Activated naive CD4-positive, alpha-beta T cell treated with anti-CD3 and anti-CD28 coated beads, Interleukin-2, amount 10 ng/mL, durations not matched to agents 7 days and 5 days (primary cell): ENCODE measurements at regions not wholly inside any gene's neighbourhood (a gene's known extent, or its start where the extent isn't known, plus 50 kb on each side); places are given as distances from the start of the nearest gene placed in this dataset.

Experiments
- CTCF ChIA-PET: fragments of 350-600 bp; sonication (Branson Sonifier 250); formaldehyde crosslinking; loops from one replicate; lab custom pipeline; 2021; ENCODE audit warnings: antibody characterized with exemption; lab: Charles Lee
- DNase-seq: peaks from one replicate; pipeline ENCODE4 v3.0.0-alpha.2; 2020
- H3K27ac Mint-ChIP-seq: one replicate; pipeline ENCODE4 v1.8.0; 2021; ENCODE audit warnings: mild to moderate bottlenecking, moderate library complexity, mixed read lengths
- H3K27me3 Mint-ChIP-seq: one replicate; pipeline ENCODE4 v1.8.0; 2021; ENCODE audit warnings: mild to moderate bottlenecking, mixed read lengths
- H3K36me3 Mint-ChIP-seq: one replicate; pipeline ENCODE4 v1.8.0; 2021; ENCODE audit warnings: mixed read lengths
- H3K4me1 Mint-ChIP-seq: one replicate; pipeline ENCODE4 v1.8.0; 2021; ENCODE audit warnings: mixed read lengths
- H3K4me3 Mint-ChIP-seq: one replicate; pipeline ENCODE4 v1.8.0; 2021; ENCODE audit warnings: mild to moderate bottlenecking, moderate library complexity, mixed read lengths
- H3K9me3 Mint-ChIP-seq: one replicate; pipeline ENCODE4 v1.8.0; 2021; ENCODE audit warnings: mixed read lengths

DNA sequence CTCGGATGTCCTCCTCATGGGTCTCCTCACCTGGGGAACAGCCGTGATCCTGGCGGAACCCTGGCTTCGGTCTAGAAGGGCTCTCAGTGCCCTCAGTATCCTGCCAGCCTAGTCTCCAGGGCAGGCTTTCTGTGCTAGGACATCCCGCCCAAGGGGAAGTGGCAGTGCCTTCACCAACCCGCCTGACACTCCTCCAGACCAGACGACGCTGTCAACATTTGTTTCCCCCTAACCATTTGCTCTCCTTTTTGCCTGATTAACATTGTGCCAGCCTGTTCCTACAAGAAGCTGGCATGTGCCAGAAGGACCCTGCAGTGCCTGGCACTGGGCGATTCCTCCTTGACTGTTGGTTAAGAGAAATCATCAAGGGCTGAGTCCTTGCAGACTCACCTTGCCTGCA lies 358.9 kb upstream of the IRX2 start:
- Mint-ChIP-seq H3K27me3 (no peaks in the 10 kb centered on the region), H3K4me3 (no peak overlapping the region), H3K36me3 (no peaks in the 10 kb centered on the region), H3K4me1 (no peaks in the 10 kb centered on the region), H3K27ac (no peak overlapping the region), H3K9me3 (peaks cover 3% of the 10 kb centered on the region)
- no peak for DNase-seq
- CTCF ChIA-PET: no interaction called here

DNA sequence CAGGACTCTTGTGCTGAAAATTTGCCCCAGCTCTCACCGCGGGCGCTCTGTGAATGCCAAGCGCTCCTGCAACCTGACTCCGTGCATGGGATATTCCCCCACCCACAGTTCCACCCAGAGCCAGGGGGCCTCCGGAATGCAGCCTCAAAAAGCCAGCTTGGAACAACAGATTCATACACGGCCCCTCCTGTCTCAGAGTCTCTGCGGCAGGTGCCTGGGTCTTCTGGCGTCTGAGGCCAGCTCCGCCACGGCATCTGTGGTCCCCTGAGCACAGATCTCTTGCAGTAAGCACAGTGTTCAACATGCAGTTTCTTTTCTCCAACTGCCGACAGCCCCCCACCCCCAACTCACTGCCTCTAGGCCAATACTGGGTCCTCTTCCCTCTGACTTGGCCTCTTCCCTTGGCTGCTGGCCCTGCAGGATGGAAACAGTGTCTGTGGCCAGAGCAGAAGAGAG lies 355.7 kb upstream of the IRX2 start:
- Mint-ChIP-seq H3K27ac (no peak overlapping the region), H3K9me3 (no peaks in the 10 kb centered on the region), H3K36me3 (no peaks in the 10 kb centered on the region), H3K27me3 (peaks cover 18% of the 10 kb centered on the region), H3K4me3 (no peak overlapping the region), H3K4me1 (no peaks in the 10 kb centered on the region)
- CTCF ChIA-PET: no interaction called here
- no peak for DNase-seq

DNA sequence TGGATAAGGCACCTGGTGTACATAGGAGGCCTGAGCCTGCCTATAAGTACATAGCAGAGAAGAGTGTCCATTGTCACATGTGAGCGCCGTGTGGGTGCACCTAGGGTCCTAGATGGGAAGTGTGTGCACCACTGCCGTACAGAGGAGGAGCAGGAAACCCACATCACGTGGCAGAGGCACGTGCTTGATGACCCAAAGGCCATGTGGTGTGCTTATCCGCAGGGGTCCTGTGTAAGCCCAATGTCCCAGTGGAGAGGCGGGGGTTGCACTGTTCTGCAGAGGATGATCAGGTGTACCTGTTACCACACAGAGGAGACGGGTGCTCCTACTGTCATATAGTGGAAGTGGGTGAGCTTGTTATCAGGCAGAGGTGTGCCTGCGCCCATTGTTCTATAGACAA lies 354.1 kb upstream of the IRX2 start:
- Mint-ChIP-seq H3K27me3 (peaks cover 18% of the 10 kb centered on the region), H3K4me3 (no peak overlapping the region), H3K9me3 (no peaks in the 10 kb centered on the region), H3K27ac (no peak overlapping the region), H3K36me3 (no peaks in the 10 kb centered on the region), H3K4me1 (no peaks in the 10 kb centered on the region)
- CTCF ChIA-PET: no interaction called here
- no peak for DNase-seq

DNA sequence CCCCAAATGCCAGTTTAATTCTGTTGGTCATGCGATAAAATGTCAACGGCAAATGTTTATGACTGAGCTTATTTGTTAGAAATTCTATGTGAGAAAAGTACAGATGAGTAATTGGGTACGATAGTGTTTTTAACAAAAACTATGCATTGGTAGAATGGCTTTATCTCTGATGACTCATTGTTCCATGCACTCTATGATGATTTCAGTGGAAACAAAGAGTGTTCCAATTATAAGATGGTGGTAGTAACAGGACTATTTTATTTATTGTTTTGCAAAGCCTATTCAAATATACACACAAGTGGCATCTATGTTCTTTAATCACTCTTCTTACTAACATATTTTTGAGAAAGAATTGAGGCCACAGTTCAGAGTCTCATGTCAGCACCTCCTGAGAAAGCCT lies 353.7 kb upstream of the IRX2 start:
- no peak for DNase-seq
- no peak overlapping the region for H3K4me3 Mint-ChIP-seq

DNA sequence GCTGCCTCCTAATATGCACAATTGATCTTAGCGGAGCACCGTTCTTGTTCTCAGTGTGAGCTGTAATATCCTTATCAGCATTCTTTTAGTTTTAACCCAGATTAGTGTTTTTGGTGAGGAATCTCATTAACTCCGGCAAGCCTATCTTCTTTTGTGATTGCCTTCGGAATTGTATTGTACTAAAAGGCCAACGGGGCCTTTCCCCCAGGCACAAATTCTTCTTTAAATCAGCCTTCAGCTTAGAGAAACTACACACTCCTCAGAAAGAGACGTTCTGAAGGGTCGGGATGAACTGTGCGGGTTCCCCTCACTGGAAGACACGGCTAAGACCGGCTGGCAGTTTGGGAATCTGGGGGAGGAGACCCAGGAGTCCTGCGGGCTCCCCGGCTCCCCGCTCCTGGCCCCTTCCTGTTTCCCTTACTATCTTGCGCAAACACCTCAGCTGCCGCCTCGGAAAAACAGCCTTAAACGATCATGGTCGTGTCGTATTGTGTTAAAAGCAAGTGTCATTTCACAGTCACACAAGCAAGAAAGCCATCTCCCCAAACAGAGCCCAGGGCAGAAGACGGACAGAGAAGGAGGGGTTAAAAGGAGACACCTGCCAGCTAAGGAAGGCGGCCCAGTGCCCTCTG lies 353.1 kb upstream of the IRX2 start:
- Mint-ChIP-seq H3K4me3 (no peak overlapping the region), H3K4me1 (no peaks in the 10 kb centered on the region), H3K36me3 (no peaks in the 10 kb centered on the region), H3K27me3 (peaks cover 18% of the 10 kb centered on the region), H3K27ac (no peak overlapping the region), H3K9me3 (no peaks in the 10 kb centered on the region)
- DNase-seq: no peak
- CTCF ChIA-PET: no interaction called here

More for the DNA sequence above, 353.7 kb upstream of the IRX2 start:
- CTCF ChIA-PET: no interaction called here
- H3K4me1 Mint-ChIP-seq: no peaks in the 10 kb centered on the region
- H3K27me3 Mint-ChIP-seq: peaks cover 18% of the 10 kb centered on the region
- H3K9me3 Mint-ChIP-seq: no peaks in the 10 kb centered on the region
- H3K27ac Mint-ChIP-seq: no peak overlapping the region
- H3K36me3 Mint-ChIP-seq: no peaks in the 10 kb centered on the region

DNA sequence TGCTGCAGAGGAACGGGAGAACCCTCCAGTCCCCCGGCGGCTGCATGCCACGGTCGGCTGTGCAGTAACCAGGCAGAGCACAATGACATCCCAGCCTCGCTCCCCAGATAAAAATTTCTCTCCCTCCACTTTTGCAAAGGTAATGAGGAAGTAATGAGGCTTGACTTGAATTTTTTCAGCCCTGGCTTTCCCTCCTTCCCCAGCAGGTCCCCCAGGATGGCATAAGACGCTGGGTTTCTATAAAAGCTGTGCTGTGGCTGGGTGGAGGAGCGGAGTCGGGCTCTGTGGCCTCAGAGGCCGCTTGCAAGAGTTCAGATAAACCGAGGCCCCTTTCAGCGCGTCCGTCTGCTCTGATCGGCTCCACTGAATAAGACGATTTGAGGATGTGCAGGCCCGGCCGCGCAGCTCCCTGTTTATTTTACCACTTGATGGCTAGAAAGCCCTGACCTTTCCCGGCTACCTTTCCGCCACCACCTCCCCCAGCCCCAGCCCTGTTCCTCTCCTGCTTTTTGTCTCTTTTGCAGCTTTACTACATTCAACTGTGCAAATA lies 351.9 kb upstream of the IRX2 start:
- peaks cover 5% of the 10 kb centered on the region for H3K9me3 Mint-ChIP-seq
- no peak overlapping the region for H3K27ac Mint-ChIP-seq
- no peak for DNase-seq
- no peak overlapping the region for H3K4me3 Mint-ChIP-seq
- H3K27me3 Mint-ChIP-seq: peaks cover 18% of the 10 kb centered on the region
- H3K4me1 Mint-ChIP-seq: no peaks in the 10 kb centered on the region
- CTCF ChIA-PET: no interaction called here
- H3K36me3 Mint-ChIP-seq: peaks cover 1% of the 10 kb centered on the region

DNA sequence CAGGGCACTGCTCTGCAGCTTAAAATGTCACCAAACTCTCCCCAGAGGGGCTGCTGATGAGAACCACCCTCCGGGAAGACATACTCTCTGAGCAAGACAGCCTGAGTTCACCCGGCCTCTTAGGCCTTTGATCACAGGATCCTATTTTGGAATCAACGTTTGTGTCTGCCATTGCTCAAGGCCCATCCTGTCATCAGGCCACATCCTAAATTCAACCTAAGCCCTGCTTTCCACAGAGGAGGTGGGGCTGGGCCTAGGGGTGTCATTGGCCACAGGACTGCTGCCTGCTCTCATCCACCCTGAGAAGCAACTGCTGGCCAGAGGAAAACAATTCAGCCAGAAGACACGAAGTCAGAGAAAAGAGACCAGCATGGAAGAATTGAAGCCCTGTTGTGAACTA lies 351.1 kb upstream of the IRX2 start:
- H3K9me3 Mint-ChIP-seq: peaks cover 5% of the 10 kb centered on the region
- H3K4me1 Mint-ChIP-seq: no peaks in the 10 kb centered on the region
- H3K4me3 Mint-ChIP-seq: no peak overlapping the region
- H3K27ac Mint-ChIP-seq: no peak overlapping the region
- H3K36me3 Mint-ChIP-seq: peaks cover 1% of the 10 kb centered on the region
- no peak for DNase-seq
- CTCF ChIA-PET: no interaction called here
- H3K27me3 Mint-ChIP-seq: peaks cover 18% of the 10 kb centered on the region

DNA sequence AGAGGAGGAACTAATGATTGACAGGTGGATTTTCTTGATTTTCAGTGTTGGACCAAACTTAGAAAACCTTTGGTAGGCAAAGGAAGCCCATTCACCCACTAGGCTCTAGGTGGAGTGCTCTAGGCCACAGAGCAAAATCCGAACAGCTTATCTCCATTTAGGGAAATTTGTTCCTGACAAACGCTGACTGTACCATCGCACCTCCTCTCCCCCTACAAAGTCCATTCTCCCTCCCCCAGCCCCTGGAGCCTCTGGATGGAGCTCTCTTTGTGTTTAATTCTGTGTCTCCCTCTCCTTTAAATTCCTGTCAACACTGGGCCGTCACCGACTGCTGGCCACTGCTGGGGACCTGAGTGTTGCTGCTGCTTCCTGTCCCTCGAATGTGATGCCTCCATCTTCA lies 350.1 kb upstream of the IRX2 start:
- CTCF ChIA-PET: no interaction called here
- Mint-ChIP-seq H3K4me3 (no peak overlapping the region), H3K4me1 (no peaks in the 10 kb centered on the region), H3K36me3 (peaks cover 1% of the 10 kb centered on the region), H3K27ac (no peak overlapping the region), H3K9me3 (peaks cover 5% of the 10 kb centered on the region), H3K27me3 (peaks cover 18% of the 10 kb centered on the region)
- no peak for DNase-seq

DNA sequence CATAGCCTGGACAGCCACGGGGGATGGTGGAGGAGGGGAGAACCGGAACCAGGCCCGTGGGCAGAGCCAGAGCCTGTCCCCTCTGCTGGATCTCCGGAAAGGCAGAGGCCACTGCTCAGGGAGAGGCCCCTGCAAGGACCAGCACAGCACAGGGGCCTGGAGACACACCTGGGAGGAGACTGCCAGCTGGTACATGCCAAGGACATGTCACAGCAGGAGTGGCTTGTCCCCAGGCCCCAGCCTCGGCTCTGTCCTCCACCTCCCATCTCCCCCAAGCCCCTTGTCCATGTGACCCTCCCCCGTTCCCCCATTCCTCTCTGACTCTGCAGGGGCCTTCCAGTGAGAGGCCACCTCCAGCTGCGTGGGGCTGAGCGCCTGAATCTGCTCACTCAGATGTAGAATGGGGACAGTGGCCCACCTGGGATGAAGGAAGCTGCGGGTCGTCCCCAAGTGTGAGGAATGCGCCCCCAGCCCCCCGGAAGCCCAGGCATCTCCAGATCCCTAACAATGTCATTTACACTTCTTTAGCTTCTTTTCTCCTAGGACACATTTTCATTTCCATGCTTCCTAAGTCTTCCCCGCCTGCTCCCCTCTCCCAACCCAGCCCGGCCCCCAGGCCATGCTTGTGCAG lies 349.6 kb upstream of the IRX2 start:
- Mint-ChIP-seq H3K27me3 (peaks cover 18% of the 10 kb centered on the region), H3K36me3 (peaks cover 1% of the 10 kb centered on the region), H3K4me1 (no peaks in the 10 kb centered on the region), H3K27ac (no peak overlapping the region), H3K9me3 (peaks cover 5% of the 10 kb centered on the region), H3K4me3 (no peak overlapping the region)
- DNase-seq: no peak
- CTCF ChIA-PET: no interaction called here

DNA sequence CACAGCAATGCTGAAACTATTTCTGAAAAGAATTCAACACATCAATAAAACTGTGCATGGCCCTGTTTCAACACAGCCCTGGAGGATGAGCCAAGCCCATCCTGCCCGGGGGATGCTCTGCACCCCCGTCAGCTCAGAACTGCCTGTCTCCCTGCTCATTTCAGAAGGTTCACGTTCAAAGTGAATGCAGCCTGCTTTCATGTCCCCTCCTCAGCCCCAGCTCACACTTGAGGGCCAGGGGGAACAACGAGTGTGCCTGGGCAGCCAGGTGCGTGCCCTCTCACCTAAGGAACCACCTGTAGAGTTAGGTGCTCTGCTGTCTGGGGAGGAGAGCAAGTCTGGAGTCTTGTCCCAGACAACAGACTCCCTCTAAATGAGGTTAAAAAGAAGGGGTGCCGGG lies 348.5 kb upstream of the IRX2 start:
- no peak overlapping the region for H3K27ac Mint-ChIP-seq
- no peak for DNase-seq
- H3K27me3 Mint-ChIP-seq: peaks cover 18% of the 10 kb centered on the region
- H3K4me3 Mint-ChIP-seq: no peak overlapping the region
- H3K4me1 Mint-ChIP-seq: no peaks in the 10 kb centered on the region
- H3K9me3 Mint-ChIP-seq: peaks cover 5% of the 10 kb centered on the region
- CTCF ChIA-PET: no interaction called here
- H3K36me3 Mint-ChIP-seq: peaks cover 1% of the 10 kb centered on the region

DNA sequence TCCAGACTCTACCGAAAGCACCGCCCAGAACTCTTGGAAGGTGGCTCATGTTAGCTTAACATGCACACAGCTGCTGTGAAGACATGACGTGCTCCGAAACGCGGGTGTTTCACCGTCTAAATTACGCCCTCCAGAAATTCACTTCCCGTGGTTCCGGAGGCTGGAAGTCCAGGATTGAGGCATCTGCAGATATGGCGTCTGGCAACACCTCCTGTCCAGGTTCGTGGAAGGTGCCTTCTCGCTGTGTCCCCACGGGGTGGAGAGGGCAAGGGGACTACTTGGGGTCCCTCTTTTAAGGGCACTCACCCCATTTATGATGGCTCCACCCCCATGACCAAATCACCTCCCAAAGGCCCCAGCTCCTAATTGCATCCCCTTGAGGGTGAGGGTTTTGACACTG lies 348.0 kb upstream of the IRX2 start:
- Mint-ChIP-seq H3K27ac (no peak overlapping the region), H3K9me3 (peaks cover 5% of the 10 kb centered on the region), H3K27me3 (peaks cover 14% of the 10 kb centered on the region), H3K4me1 (no peaks in the 10 kb centered on the region), H3K36me3 (peaks cover 1% of the 10 kb centered on the region), H3K4me3 (no peak overlapping the region)
- no peak for DNase-seq
- CTCF ChIA-PET: no interaction called here

DNA sequence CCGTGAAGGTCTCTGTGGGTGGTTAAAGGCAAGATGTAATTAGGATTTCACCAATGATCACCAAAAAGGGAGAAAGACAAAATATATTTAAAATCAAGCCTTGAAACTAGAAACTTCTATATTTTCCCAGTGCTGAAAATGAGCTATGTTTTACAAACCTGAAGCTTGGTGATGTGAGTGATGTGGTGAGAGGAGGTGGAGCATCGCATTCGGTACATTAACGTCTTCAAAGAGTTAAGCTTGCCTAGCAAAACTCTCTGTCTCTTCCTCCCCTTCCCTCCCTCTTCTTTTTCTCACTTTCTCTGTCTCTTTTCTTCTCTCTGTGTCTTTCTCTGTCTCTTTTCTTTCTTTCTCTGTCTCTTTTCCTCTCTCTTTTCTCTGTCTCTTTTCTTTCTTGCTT lies 347.3 kb upstream of the IRX2 start:
- peaks cover 12% of the 10 kb centered on the region for H3K27me3 Mint-ChIP-seq
- H3K36me3 Mint-ChIP-seq: peaks cover 1% of the 10 kb centered on the region
- H3K4me1 Mint-ChIP-seq: no peaks in the 10 kb centered on the region
- DNase-seq: no peak
- no peak overlapping the region for H3K27ac Mint-ChIP-seq
- peaks cover 9% of the 10 kb centered on the region for H3K9me3 Mint-ChIP-seq
- CTCF ChIA-PET: no interaction called here
- H3K4me3 Mint-ChIP-seq: no peak overlapping the region

DNA sequence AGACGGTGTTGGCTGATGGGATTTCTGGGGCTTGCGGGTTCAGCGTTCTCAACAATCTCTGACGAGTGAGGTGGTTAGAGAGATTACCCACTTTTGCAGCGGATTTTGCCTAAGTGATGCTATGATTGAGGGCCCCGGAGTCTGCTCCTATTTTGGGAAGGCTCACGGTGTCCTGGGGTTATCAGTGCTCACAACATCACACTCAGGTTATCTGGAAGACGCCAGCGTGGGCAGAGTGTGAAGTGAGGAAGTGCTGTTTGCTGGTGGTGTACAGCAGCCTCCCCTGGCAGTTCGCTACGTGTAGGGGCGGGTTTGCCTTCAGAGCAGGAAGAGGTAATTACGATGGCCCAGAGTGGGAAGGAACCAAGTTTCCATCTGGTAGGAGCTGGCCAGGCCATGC lies 341.2 kb upstream of the IRX2 start:
- Mint-ChIP-seq H3K4me1 (no peaks in the 10 kb centered on the region), H3K4me3 (no peak overlapping the region), H3K27ac (no peak overlapping the region), H3K36me3 (no peaks in the 10 kb centered on the region), H3K9me3 (peaks cover 12% of the 10 kb centered on the region), H3K27me3 (no peaks in the 10 kb centered on the region)
- no peak for DNase-seq
- CTCF ChIA-PET: no interaction called here

DNA sequence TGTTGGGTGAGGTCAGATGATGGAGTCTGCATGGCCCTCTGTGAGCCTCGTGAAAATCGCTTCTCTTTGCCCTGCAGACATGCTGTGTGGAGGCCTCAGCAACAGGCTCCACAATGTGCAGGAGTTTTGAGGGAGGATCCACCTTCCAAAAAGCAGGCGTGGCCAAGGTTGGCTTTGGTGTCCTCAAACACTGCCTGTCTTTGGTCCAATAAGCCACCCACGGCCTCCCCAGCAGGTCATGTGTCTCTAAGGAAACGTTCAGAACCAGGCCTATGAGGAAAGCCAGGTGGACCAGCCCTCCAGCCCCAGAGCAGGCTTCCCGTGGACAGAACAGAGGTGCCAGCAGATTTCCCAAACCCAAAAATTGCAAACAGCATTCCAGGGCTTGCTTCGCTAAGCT lies 340.7 kb upstream of the IRX2 start:
- H3K27ac Mint-ChIP-seq: no peak overlapping the region
- H3K4me1 Mint-ChIP-seq: no peaks in the 10 kb centered on the region
- DNase-seq: no peak
- H3K4me3 Mint-ChIP-seq: no peak overlapping the region
- H3K9me3 Mint-ChIP-seq: peaks cover 12% of the 10 kb centered on the region
- no peaks in the 10 kb centered on the region for H3K36me3 Mint-ChIP-seq
- CTCF ChIA-PET: no interaction called here
- H3K27me3 Mint-ChIP-seq: no peaks in the 10 kb centered on the region

DNA sequence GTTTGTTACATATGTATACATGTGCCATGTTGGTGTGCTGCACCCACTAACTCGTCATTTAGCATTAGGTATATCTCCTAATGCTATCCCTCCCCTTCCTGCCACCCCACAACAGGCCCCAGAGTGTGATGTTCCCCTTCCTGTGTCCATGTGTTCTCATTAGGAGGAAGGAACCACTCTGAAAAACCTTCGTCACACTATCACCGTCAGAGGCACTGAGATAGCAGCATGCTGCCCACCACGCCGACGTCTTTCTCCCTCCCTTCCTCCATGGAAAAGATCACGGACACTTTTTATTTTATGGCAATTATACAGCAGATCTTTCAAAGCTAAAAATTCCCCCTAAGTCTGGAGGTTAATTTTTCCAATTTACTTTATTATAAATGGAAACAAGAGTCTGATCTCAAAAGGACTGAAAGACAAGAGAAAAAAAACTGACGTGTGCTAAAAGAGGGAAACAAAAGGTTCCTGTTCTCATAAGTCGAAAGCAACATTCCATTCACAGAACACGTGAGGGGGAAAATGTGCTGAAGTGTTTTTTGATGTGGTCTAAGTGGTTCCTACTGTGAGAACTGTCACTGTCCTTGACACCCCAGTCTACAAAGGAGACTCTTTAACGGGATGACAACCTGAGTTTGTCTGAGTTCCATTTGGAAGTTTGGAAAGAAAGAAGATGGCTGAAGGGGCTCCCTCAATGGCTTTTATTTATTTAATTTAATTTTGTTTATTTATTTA lies 339.7 kb upstream of the IRX2 start:
- DNase-seq: no peak
- Mint-ChIP-seq H3K27ac (no peak overlapping the region), H3K9me3 (peaks cover 13% of the 10 kb centered on the region), H3K4me1 (no peaks in the 10 kb centered on the region), H3K27me3 (no peaks in the 10 kb centered on the region), H3K36me3 (no peaks in the 10 kb centered on the region), H3K4me3 (no peak overlapping the region)
- CTCF ChIA-PET: no interaction called here
